ENCODE measurements at regions not wholly inside any gene's neighbourhood (a gene's known extent, or its start where the extent isn't known, plus 50 kb on each side); places are given as distances from the start of the nearest gene placed in this dataset.

- no peaks in the 10 kb centered on the region for H3K27me3 ChIP-seq (ENCODE audit: control insufficient read depth in 4 of 4, insufficient read depth in 4 of 4, low read length in 3 of 4)
- peaks cover 0 to 4% (median 0%) of the 10 kb centered on the region in 4 donors for H3K9me3 ChIP-seq (ENCODE audit: control insufficient read depth in 4 of 4, low read length in 3 of 4)
- no peak for DNase-seq (ENCODE audit: low spot score)
- no peak overlapping the region for H3K27ac ChIP-seq (ENCODE audit: low read depth in 1 of 2, low read length in 2 of 2)
- 90% methylated on average over 14 of the region's 14 CpGs for WGBS
- no peaks in the 10 kb centered on the region for H3K4me1 ChIP-seq (ENCODE audit: control insufficient read depth in 4 of 4, insufficient read depth in 4 of 4, low read length in 3 of 4)
- H3K9ac ChIP-seq (ENCODE audit: low read depth in 1 of 2, low read length in 2 of 2) = no peak overlapping the region
- H3K4me3 ChIP-seq (ENCODE audit: low read depth in 1 of 3, low read length in 3 of 3) = no peak overlapping the region
- no peaks in the 10 kb centered on the region for H3K36me3 ChIP-seq (ENCODE audit: control insufficient read depth in 4 of 4, insufficient read depth in 3 of 4, low read depth in 1 of 4, low read length in 3 of 4)
- no peak for TF ChIP-seq RXRA (IDR thresholded peaks at IDR 0.05)
- TF ChIP-seq, protein P1, sequence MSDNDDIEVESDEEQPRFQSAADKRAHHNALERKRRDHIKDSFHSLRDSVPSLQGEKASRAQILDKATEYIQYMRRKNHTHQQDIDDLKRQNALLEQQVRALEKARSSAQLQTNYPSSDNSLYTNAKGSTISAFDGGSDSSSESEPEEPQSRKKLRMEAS (IDR thresholded peaks at IDR 0.05) = no peak
These were observed 113.4 kb upstream of the SHH start for GRCh38 chr7:155925682-155926081.

DNA sequence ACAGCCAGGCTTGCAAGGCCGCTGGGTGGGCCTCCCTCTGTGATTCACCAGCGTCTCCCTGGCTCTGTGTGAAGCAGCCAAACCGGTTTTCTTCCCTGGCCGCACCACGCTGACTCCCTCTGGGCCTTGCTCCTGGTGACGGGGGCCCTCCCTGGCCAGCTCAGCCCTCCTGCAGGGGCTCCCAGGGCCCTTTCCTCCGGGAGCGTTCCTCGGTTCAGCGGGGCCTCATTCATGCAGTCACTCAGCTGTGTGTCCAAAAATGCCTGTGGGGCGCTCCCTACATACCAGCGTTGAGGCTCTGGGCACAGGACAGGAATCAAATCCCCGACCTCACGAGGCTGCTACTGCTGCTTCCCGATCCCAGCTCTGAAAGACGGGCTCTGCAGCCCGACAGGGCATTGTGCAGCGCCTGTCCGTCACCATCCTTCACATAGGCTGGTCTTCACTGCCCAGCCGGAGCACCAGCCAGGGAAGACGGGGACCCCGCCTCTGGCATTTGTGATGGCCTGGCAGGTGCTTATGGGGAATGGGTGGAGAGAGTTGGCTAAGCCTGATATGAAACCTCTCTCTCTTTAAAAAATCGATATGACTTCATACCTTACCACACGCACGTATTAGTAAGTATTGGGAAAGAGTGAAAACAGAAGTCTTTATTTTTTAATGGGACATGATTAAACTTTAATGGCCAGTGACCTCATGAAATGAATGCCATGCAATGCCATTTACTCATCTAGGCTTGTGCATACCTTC, 110.0 kb upstream of the SHH start:
- WGBS = 75% methylated on average over 25 of the region's 25 CpGs
- no peak for DNase-seq (ENCODE audit: low spot score)
- Histone ChIP-seq H3K4me3 (ENCODE audit: low read depth in 1 of 3, low read length in 3 of 3) (no peak overlapping the region), H3K27me3 (ENCODE audit: control insufficient read depth in 4 of 4, insufficient read depth in 4 of 4, low read length in 3 of 4) (no peaks in the 10 kb centered on the region), H3K36me3 (ENCODE audit: control insufficient read depth in 4 of 4, insufficient read depth in 3 of 4, low read depth in 1 of 4, low read length in 3 of 4) (no peaks in the 10 kb centered on the region), H3K9me3 (ENCODE audit: control insufficient read depth in 4 of 4, low read length in 3 of 4) (no peaks in the 10 kb centered on the region), H3K4me1 (ENCODE audit: control insufficient read depth in 4 of 4, insufficient read depth in 4 of 4, low read length in 3 of 4) (peaks cover 11 to 24% (median 19%) of the 10 kb centered on the region in 4 donors), H3K9ac (ENCODE audit: low read depth in 1 of 2, low read length in 2 of 2) (no peak overlapping the region), H3K27ac (ENCODE audit: low read depth in 1 of 2, low read length in 2 of 2) (no peak overlapping the region)
- TF ChIP-seq, protein P1 (IDR thresholded peaks at IDR 0.05) = no peak
- TF ChIP-seq YY1 (IDR thresholded peaks at IDR 0.05) = no peak
- TF ChIP-seq FOXA1 (IDR thresholded peaks at IDR 0.05) = no peak
- peak in 1 of 2 donors; percentile 62 for TF ChIP-seq RXRA (IDR thresholded peaks at IDR 0.05)
- TF ChIP-seq EGR1 (IDR thresholded peaks at IDR 0.05; ENCODE audit: low read depth in 2 of 2) = no peak
- TF ChIP-seq HNF4A (conservative IDR thresholded peaks at IDR 0.05) = peak in 1 of 2 donors; percentile 20

DNA sequence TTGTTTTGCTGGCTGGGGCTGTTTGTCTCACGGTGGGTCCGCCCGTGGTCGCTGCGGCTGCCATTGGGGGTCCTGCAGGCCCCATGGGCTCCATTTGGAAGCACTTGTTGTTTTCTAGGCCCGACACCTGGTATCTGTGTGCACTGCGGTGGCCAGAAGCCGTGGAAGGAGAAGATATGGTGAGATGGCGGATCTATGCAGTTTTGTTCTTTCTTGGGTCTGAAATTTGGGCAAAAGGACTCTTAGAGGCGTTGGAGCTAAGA, 109.5 kb upstream of the SHH start:
- DNase-seq (ENCODE audit: low spot score) = no peak
- Histone ChIP-seq H3K4me3 (ENCODE audit: low read depth in 1 of 3, low read length in 3 of 3) (no peak overlapping the region), H3K4me1 (ENCODE audit: control insufficient read depth in 4 of 4, insufficient read depth in 4 of 4, low read length in 3 of 4) (peaks cover 14 to 29% (median 21%) of the 10 kb centered on the region in 4 donors), H3K27me3 (ENCODE audit: control insufficient read depth in 4 of 4, insufficient read depth in 4 of 4, low read length in 3 of 4) (no peaks in the 10 kb centered on the region), H3K36me3 (ENCODE audit: control insufficient read depth in 4 of 4, insufficient read depth in 3 of 4, low read depth in 1 of 4, low read length in 3 of 4) (no peaks in the 10 kb centered on the region), H3K9me3 (ENCODE audit: control insufficient read depth in 4 of 4, low read length in 3 of 4) (no peaks in the 10 kb centered on the region), H3K27ac (ENCODE audit: low read depth in 1 of 2, low read length in 2 of 2) (no peak overlapping the region), H3K9ac (ENCODE audit: low read depth in 1 of 2, low read length in 2 of 2) (no peak overlapping the region)
- TF ChIP-seq FOXA1 (IDR thresholded peaks at IDR 0.05) (no peak), RXRA (IDR thresholded peaks at IDR 0.05) (no peak), HNF4G (IDR thresholded peaks at IDR 0.05) (no peak)
- WGBS = 93% methylated on average over 10 of the region's 10 CpGs

DNA sequence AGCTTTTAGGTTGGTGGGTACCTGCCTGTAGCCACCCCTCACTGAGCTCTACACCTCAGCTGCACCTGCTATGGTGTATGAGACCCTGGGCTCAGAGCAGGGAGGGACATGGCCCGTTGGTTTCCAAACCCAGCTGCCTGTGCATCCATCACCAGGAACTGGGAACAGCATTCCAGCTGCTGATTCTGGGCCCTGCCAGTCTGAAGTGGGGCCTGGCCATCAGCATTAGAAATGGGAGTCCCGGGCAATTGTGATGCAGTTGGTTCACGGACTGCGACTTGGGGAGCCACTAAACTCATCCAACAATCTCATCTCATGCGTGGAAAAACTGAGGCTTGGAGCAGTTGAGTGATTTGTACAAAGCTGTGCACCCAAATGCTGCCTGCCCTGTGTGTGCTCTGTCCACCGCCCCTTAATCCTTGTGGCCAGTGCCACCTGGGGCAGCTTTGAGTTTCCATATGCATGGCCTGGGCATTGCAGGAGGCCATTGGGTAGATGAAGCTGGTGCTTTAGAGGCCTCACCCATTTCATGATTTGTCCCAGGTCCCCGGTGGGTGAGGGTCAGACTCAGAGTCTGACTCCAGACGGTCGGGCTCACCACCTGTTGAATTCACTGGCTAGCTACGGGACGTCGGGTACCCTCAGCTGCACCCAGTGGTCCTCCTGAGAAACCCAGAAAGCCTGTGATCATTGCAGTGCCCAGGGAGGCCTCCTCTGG, 109.0 kb upstream of the SHH start:
- WGBS = 93% methylated on average over 12 of the region's 12 CpGs
- H3K9ac ChIP-seq (ENCODE audit: low read depth in 1 of 2, low read length in 2 of 2) = no peak overlapping the region
- no peak for DNase-seq (ENCODE audit: low spot score)
- no peak overlapping the region for H3K27ac ChIP-seq (ENCODE audit: low read depth in 1 of 2, low read length in 2 of 2)
- H3K4me1 ChIP-seq (ENCODE audit: control insufficient read depth in 4 of 4, insufficient read depth in 4 of 4, low read length in 3 of 4) = peaks cover 14 to 32% (median 21%) of the 10 kb centered on the region in 4 donors
- no peaks in the 10 kb centered on the region for H3K36me3 ChIP-seq (ENCODE audit: control insufficient read depth in 4 of 4, insufficient read depth in 3 of 4, low read depth in 1 of 4, low read length in 3 of 4)
- no peaks in the 10 kb centered on the region for H3K27me3 ChIP-seq (ENCODE audit: control insufficient read depth in 4 of 4, insufficient read depth in 4 of 4, low read length in 3 of 4)
- no peaks in the 10 kb centered on the region for H3K9me3 ChIP-seq (ENCODE audit: control insufficient read depth in 4 of 4, low read length in 3 of 4)
- H3K4me3 ChIP-seq (ENCODE audit: low read depth in 1 of 3, low read length in 3 of 3) = no peak overlapping the region
- TF ChIP-seq RXRA (IDR thresholded peaks at IDR 0.05) (no peak), RAD21 (IDR thresholded peaks at IDR 0.05) (no peak), GABPA (IDR thresholded peaks at IDR 0.05 in 1 of 2, conservative IDR thresholded peaks at IDR 0.05 in 1 of 2) (no peak), FOXA1 (IDR thresholded peaks at IDR 0.05) (no peak), EGR1 (IDR thresholded peaks at IDR 0.05; ENCODE audit: low read depth in 2 of 2) (no peak), REST (IDR thresholded peaks at IDR 0.05) (no peak), NR2F2 (IDR thresholded peaks at IDR 0.05) (no peak), TAF1 (conservative IDR thresholded peaks at IDR 0.05) (no peak), JUND (IDR thresholded peaks at IDR 0.05) (no peak), SP1 (IDR thresholded peaks at IDR 0.05) (no peak), YY1 (IDR thresholded peaks at IDR 0.05) (no peak), HNF4A (conservative IDR thresholded peaks at IDR 0.05) (no peak), HNF4G (IDR thresholded peaks at IDR 0.05) (no peak)
- TF ChIP-seq, protein P1 (IDR thresholded peaks at IDR 0.05) = no peak
- TF ChIP-seq, protein P2, sequence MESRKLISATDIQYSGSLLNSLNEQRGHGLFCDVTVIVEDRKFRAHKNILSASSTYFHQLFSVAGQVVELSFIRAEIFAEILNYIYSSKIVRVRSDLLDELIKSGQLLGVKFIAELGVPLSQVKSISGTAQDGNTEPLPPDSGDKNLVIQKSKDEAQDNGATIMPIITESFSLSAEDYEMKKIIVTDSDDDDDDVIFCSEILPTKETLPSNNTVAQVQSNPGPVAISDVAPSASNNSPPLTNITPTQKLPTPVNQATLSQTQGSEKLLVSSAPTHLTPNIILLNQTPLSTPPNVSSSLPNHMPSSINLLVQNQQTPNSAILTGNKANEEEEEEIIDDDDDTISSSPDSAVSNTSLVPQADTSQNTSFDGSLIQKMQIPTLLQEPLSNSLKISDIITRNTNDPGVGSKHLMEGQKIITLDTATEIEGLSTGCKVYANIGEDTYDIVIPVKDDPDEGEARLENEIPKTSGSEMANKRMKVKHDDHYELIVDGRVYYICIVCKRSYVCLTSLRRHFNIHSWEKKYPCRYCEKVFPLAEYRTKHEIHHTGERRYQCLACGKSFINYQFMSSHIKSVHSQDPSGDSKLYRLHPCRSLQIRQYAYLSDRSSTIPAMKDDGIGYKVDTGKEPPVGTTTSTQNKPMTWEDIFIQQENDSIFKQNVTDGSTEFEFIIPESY (IDR thresholded peaks at IDR 0.05) = no peak
